Mucosa of stomach (tissue), 1 donor: ENCODE measurements at regions not wholly inside any gene's neighbourhood (a gene's known extent, or its start where the extent isn't known, plus 50 kb on each side); places are given as distances from the start of the nearest gene placed in this dataset.

Experiments
- H3K27me3 ChIP-seq: one replicate; pipeline ENCODE4 v1.7.0; 2013; ENCODE audit warnings: mild to moderate bottlenecking, low read length; ENCODE audit not compliant: control insufficient read depth, insufficient read depth
- H3K36me3 ChIP-seq: one replicate; pipeline ENCODE4 v1.7.0; 2013; ENCODE audit warnings: low read length; ENCODE audit not compliant: control insufficient read depth, insufficient read depth
- H3K4me1 ChIP-seq: one replicate; pipeline ENCODE4 v1.7.0; 2013; ENCODE audit warnings: mild to moderate bottlenecking, low read length; ENCODE audit not compliant: control insufficient read depth, insufficient read depth
- H3K4me3 ChIP-seq: one replicate; pipeline ENCODE4 v1.7.0; 2013; ENCODE audit warnings: low read length
- H3K9ac ChIP-seq: one replicate; pipeline ENCODE4 v1.7.0; 2013; ENCODE audit warnings: mild to moderate bottlenecking, low read length, moderate library complexity
- H3K9me3 ChIP-seq: one replicate; pipeline ENCODE4 v1.7.0; 2013; ENCODE audit warnings: mild to moderate bottlenecking, low read length, moderate library complexity; ENCODE audit not compliant: control insufficient read depth
- donor health status: Pancreatic carcinoma.

- no peak overlapping the region for H3K9ac ChIP-seq
- no peak overlapping the region for H3K4me3 ChIP-seq
- no peaks in the 10 kb centered on the region for H3K9me3 ChIP-seq
- peaks cover 21% of the 10 kb centered on the region for H3K4me1 ChIP-seq
- no peaks in the 10 kb centered on the region for H3K27me3 ChIP-seq
- no peaks in the 10 kb centered on the region for H3K36me3 ChIP-seq
Measured at GRCh38 chr4:74588350-74588749, 143.4 kb downstream of the AREG start.

- H3K9ac ChIP-seq = no peak overlapping the region
- no peaks in the 10 kb centered on the region for H3K9me3 ChIP-seq
- H3K27me3 ChIP-seq = no peaks in the 10 kb centered on the region
- H3K4me1 ChIP-seq = peaks cover 9% of the 10 kb centered on the region
- no peaks in the 10 kb centered on the region for H3K36me3 ChIP-seq
- no peak overlapping the region for H3K4me3 ChIP-seq
Measured at GRCh38 chr4:74590476-74590875, 145.5 kb downstream of the AREG start.

GRCh38 chr4:74598611-74599325, 153.8 kb downstream of the AREG start:
- Histone ChIP-seq H3K9me3 (peaks cover 5% of the 10 kb centered on the region), H3K9ac (no peak overlapping the region), H3K27me3 (no peaks in the 10 kb centered on the region), H3K4me3 (no peak overlapping the region), H3K4me1 (no peaks in the 10 kb centered on the region), H3K36me3 (no peaks in the 10 kb centered on the region)

- Histone ChIP-seq H3K9me3 (no peaks in the 10 kb centered on the region), H3K4me1 (no peaks in the 10 kb centered on the region), H3K27me3 (no peaks in the 10 kb centered on the region), H3K9ac (no peak overlapping the region), H3K4me3 (no peak overlapping the region), H3K36me3 (no peaks in the 10 kb centered on the region)
Measured at GRCh38 chr4:74603186-74603585, 158.2 kb downstream of the AREG start.

- Histone ChIP-seq H3K36me3 (no peaks in the 10 kb centered on the region), H3K9me3 (no peaks in the 10 kb centered on the region), H3K9ac (no peak overlapping the region), H3K27me3 (no peaks in the 10 kb centered on the region), H3K4me3 (no peak overlapping the region), H3K4me1 (no peaks in the 10 kb centered on the region)
Measured at GRCh38 chr4:74608151-74608949, 163.4 kb downstream of the AREG start.

- H3K4me1 ChIP-seq = no peaks in the 10 kb centered on the region
- H3K27me3 ChIP-seq = no peaks in the 10 kb centered on the region
- H3K9ac ChIP-seq = no peak overlapping the region
- H3K9me3 ChIP-seq = no peaks in the 10 kb centered on the region
- H3K4me3 ChIP-seq = no peak overlapping the region
- H3K36me3 ChIP-seq = no peaks in the 10 kb centered on the region
Measured at GRCh38 chr4:74610491-74610890, 165.6 kb downstream of the AREG start.

- H3K4me3 ChIP-seq = no peak overlapping the region
- H3K9ac ChIP-seq = no peak overlapping the region
- peaks cover 3% of the 10 kb centered on the region for H3K4me1 ChIP-seq
- H3K36me3 ChIP-seq = no peaks in the 10 kb centered on the region
- no peaks in the 10 kb centered on the region for H3K27me3 ChIP-seq
- no peaks in the 10 kb centered on the region for H3K9me3 ChIP-seq
Measured at GRCh38 chr4:74612837-74613236, 167.9 kb downstream of the AREG start.

- Histone ChIP-seq H3K4me1 (peaks cover 7% of the 10 kb centered on the region), H3K27me3 (no peaks in the 10 kb centered on the region), H3K4me3 (no peak overlapping the region), H3K9ac (no peak overlapping the region), H3K36me3 (no peaks in the 10 kb centered on the region), H3K9me3 (no peaks in the 10 kb centered on the region)
Measured at GRCh38 chr4:74613266-74613665, 168.3 kb downstream of the AREG start.

- no peaks in the 10 kb centered on the region for H3K9me3 ChIP-seq
- no peak overlapping the region for H3K4me3 ChIP-seq
Measured at GRCh38 chr4:74615411-74615810, 170.5 kb downstream of the AREG start.

GRCh38 chr4:74618166-74618565, 173.2 kb downstream of the AREG start:
- H3K36me3 ChIP-seq = no peaks in the 10 kb centered on the region
- peaks cover 30% of the 10 kb centered on the region for H3K4me1 ChIP-seq
- H3K9ac ChIP-seq = no peak overlapping the region
- H3K9me3 ChIP-seq = no peaks in the 10 kb centered on the region
- H3K27me3 ChIP-seq = no peaks in the 10 kb centered on the region
- H3K4me3 ChIP-seq = no peak overlapping the region

More at GRCh38 chr4:74615411-74615810, 170.5 kb downstream of the AREG start:
- no peaks in the 10 kb centered on the region for H3K36me3 ChIP-seq
- no peaks in the 10 kb centered on the region for H3K27me3 ChIP-seq
- no peak overlapping the region for H3K9ac ChIP-seq
- peaks cover 24% of the 10 kb centered on the region for H3K4me1 ChIP-seq

GRCh38 chr4:74618659-74619058, 173.7 kb downstream of the AREG start:
- Histone ChIP-seq H3K27me3 (no peaks in the 10 kb centered on the region), H3K36me3 (no peaks in the 10 kb centered on the region), H3K4me1 (peaks cover 35% of the 10 kb centered on the region), H3K9me3 (no peaks in the 10 kb centered on the region), H3K4me3 (no peak overlapping the region), H3K9ac (no peak overlapping the region)

GRCh38 chr4:74619931-74620702, 174.2 kb downstream of the BTC start:
- Histone ChIP-seq H3K4me1 (peaks cover 47% of the 10 kb centered on the region), H3K9me3 (no peaks in the 10 kb centered on the region), H3K9ac (no peak overlapping the region), H3K27me3 (no peaks in the 10 kb centered on the region), H3K4me3 (no peak overlapping the region), H3K36me3 (no peaks in the 10 kb centered on the region)
